H1 (cell line): ENCODE measurements at regions not wholly inside any gene's neighbourhood (a gene's known extent, or its start where the extent isn't known, plus 50 kb on each side); places are given as distances from the start of the nearest gene placed in this dataset.

Experiments used
- CTCF ChIA-PET: fragments of 300-600 bp; sonication (Branson Sonifier 250); formaldehyde crosslinking; loops from one replicate; lab custom pipeline; 2021; ENCODE audit not compliant: partially characterized antibody; lab: Charles Lee
- POLR2A ChIA-PET: fragments of 300-600 bp; sonication (Branson Sonifier 250); formaldehyde crosslinking; loops from one replicate; lab custom pipeline; 2021; ENCODE audit warnings: inconsistent platforms; ENCODE audit not compliant: partially characterized antibody; lab: Charles Lee
- DNase-seq, 2 experiments: peaks; one replicate each; pipeline versions ENCODE4 v3.0.0 to v3.0.0-alpha.2; 2010 to 2022; ENCODE audit warnings: low spot score in 2 of 2, low read depth in 1 of 2, mixed read lengths in 1 of 2
- FAIRE-seq: peaks from 2 replicates; lab custom pipeline; 2011; peaks lifted over from hg19 to GRCh38; lab: Jason Lieb, UNC
- H2AFZ ChIP-seq: 2 replicates; pipeline ENCODE4 v1.8.1; 2012; ENCODE audit warnings: low read length, inconsistent platforms
- H2AK5ac ChIP-seq: 2 replicates; pipeline ENCODE4 v1.6.1; 2013; ENCODE audit warnings: low read depth, low read length
- H2BK120ac ChIP-seq: replicated peaks from 2 replicates; pipeline ENCODE3; 2013; ENCODE audit warnings: low read depth, low read length, inconsistent platforms
- H2BK12ac ChIP-seq: 2 replicates; pipeline ENCODE4 v1.6.1; 2013; ENCODE audit warnings: low read depth, low read length
- H2BK15ac ChIP-seq: 2 replicates; pipeline ENCODE4 v1.6.1; 2013; ENCODE audit warnings: low read length
- H2BK20ac ChIP-seq: 2 replicates; pipeline ENCODE4 v1.6.1; 2013; ENCODE audit warnings: low read length
- H2BK5ac ChIP-seq: 2 replicates; pipeline ENCODE4 v1.6.1; 2013; ENCODE audit warnings: low read depth, low read length
- H3K14ac ChIP-seq: 2 replicates; pipeline ENCODE4 v1.6.1; 2013; ENCODE audit warnings: inconsistent platforms; ENCODE audit not compliant: insufficient read length
- H3K18ac ChIP-seq: 2 replicates; pipeline ENCODE4 v1.6.1; 2013; ENCODE audit warnings: low read length; ENCODE audit errors: extremely low read depth
- H3K23ac ChIP-seq: 2 replicates; pipeline ENCODE4 v1.6.1; 2013; ENCODE audit warnings: inconsistent platforms; ENCODE audit not compliant: insufficient read length
- H3K23me2 ChIP-seq: 2 replicates; pipeline ENCODE4 v1.6.1; 2013; ENCODE audit warnings: low read depth, low read length
- H3K27ac ChIP-seq: 2 replicates; pipeline ENCODE4 v1.6.1; 2011; ENCODE audit warnings: low read depth, low read length, inconsistent platforms
- H3K27me3 ChIP-seq, 4 experiments: replicated peaks in 1 of 4; 1 replicate in 1 of 4; 2 replicates in 3 of 4; pipeline versions ENCODE4 v1.6.1 to v1.8.1; 2011 to 2013; ENCODE audit warnings: low read length in 3 of 4, mild to moderate bottlenecking in 3 of 4, inconsistent platforms in 2 of 4, mixed read lengths in 2 of 4, moderate library complexity in 1 of 4; ENCODE audit not compliant: control insufficient read depth in 3 of 4, insufficient read depth in 3 of 4; ENCODE audit errors: extremely low read depth in 1 of 4
- H3K36me3 ChIP-seq, 4 experiments: 2 replicates each; pipeline versions ENCODE4 v1.6.1 to v1.8.1; 2011 to 2013; ENCODE audit warnings: mild to moderate bottlenecking in 4 of 4, low read length in 3 of 4, moderate library complexity in 2 of 4, control low read depth in 1 of 4, inconsistent platforms in 1 of 4; ENCODE audit not compliant: insufficient read depth in 4 of 4, control insufficient read depth in 2 of 4
- H3K4ac ChIP-seq: replicated peaks from 2 replicates; pipeline ENCODE3; 2013; ENCODE audit warnings: low read length, low read depth, mixed read lengths, inconsistent platforms; ENCODE audit not compliant: insufficient read length
- H3K4me1 ChIP-seq, 4 experiments: replicated peaks in 1 of 4; 1 replicate in 1 of 4; 2 replicates in 3 of 4; pipeline versions ENCODE4 v1.6.1 to v1.8.1; 2011 to 2013; ENCODE audit warnings: low read length in 3 of 4, inconsistent platforms in 2 of 4, mixed read lengths in 1 of 4; ENCODE audit not compliant: insufficient read depth in 4 of 4, control insufficient read depth in 3 of 4
- H3K4me2 ChIP-seq, 2 experiments: 2 replicates each; pipeline versions ENCODE4 v1.6.1 to v1.8.1; 2011 to 2013; ENCODE audit warnings: low read depth in 2 of 2, low read length in 2 of 2, control low read depth in 1 of 2, inconsistent platforms in 1 of 2, mild to moderate bottlenecking in 1 of 2; ENCODE audit not compliant: insufficient read depth in 1 of 2
- H3K4me3 ChIP-seq, 4 experiments: fragments of 200-600, 300-600 bp in 1 of 4; sonication (generic), shearing (Covaris generic), sonication (Bioruptor Twin) in 1 of 4; 2 replicates each; pipeline versions ENCODE4 v1.5.1 to v1.8.1; 2011 to 2016; ENCODE audit warnings: low read length in 4 of 4, low read depth in 3 of 4, control low read depth in 2 of 4, inconsistent platforms in 2 of 4, mild to moderate bottlenecking in 2 of 4, mixed read lengths in 1 of 4, moderate library complexity in 1 of 4; ENCODE audit not compliant: insufficient read depth in 2 of 4; ENCODE audit errors: extremely low read depth in 1 of 4
- H3K56ac ChIP-seq: replicated peaks from 2 replicates; pipeline ENCODE3; 2013; ENCODE audit warnings: low read depth, mild to moderate bottlenecking, mixed read lengths, low read length, inconsistent platforms; ENCODE audit not compliant: insufficient read length
- H3K79me1 ChIP-seq: 2 replicates; pipeline ENCODE4 v1.6.1; 2013; ENCODE audit warnings: low read depth, low read length, control low read depth
- H3K79me2 ChIP-seq, 2 experiments: 2 replicates each; pipeline versions ENCODE4 v1.6.1 to v1.8.1; 2012 to 2013; ENCODE audit warnings: low read length in 2 of 2, mild to moderate bottlenecking in 2 of 2, inconsistent platforms in 1 of 2; ENCODE audit not compliant: insufficient read depth in 2 of 2, control insufficient read depth in 1 of 2
- H3K9ac ChIP-seq, 4 experiments: replicated peaks in 1 of 4; 1 replicate in 1 of 4; 2 replicates in 3 of 4; pipeline versions ENCODE4 v1.6.1 to v1.8.1; 2011 to 2013; ENCODE audit warnings: low read depth in 3 of 4, low read length in 3 of 4, control low read depth in 2 of 4, mild to moderate bottlenecking in 2 of 4, moderate library complexity in 2 of 4, inconsistent platforms in 1 of 4; ENCODE audit errors: extremely low read depth in 1 of 4
- H3K9me3 ChIP-seq, 2 experiments: 2 replicates each; pipeline versions ENCODE4 v1.6.1 to v1.8.1; 2012 to 2013; ENCODE audit warnings: mild to moderate bottlenecking in 2 of 2, moderate library complexity in 2 of 2, control low read depth in 1 of 2, inconsistent platforms in 1 of 2, low read depth in 1 of 2, low read length in 1 of 2, mixed read lengths in 1 of 2; ENCODE audit not compliant: insufficient read depth in 2 of 2
- H4K20me1 ChIP-seq, 2 experiments: replicated peaks in 1 of 2; 2 replicates each; pipeline versions ENCODE3 to v1.8.1; 2011 to 2013; ENCODE audit warnings: inconsistent platforms in 2 of 2, low read length in 2 of 2, mild to moderate bottlenecking in 1 of 2; ENCODE audit not compliant: insufficient read depth in 2 of 2, control insufficient read depth in 1 of 2
- H4K5ac ChIP-seq: 2 replicates; pipeline ENCODE4 v1.6.1; 2013; ENCODE audit warnings: low read length, low read depth, mixed read lengths, inconsistent platforms; ENCODE audit not compliant: insufficient read length
- H4K8ac ChIP-seq: 2 replicates; pipeline ENCODE4 v1.8.0; 2013; ENCODE audit warnings: mild to moderate bottlenecking, moderate library complexity, low read length, inconsistent platforms; ENCODE audit not compliant: insufficient read depth; ENCODE audit errors: extremely low read depth
- H4K91ac ChIP-seq: replicated peaks from 2 replicates; pipeline ENCODE3; 2013; ENCODE audit warnings: low read length, mixed read lengths, inconsistent platforms; ENCODE audit not compliant: insufficient read length
- ASH2L ChIP-seq: fragments of 200-600, 300-600 bp; sonication (generic); IDR thresholded peaks from one replicate; pipeline ENCODE4 v1.7.1; 2017; ENCODE audit warnings: low read length
- BACH1 ChIP-seq: IDR thresholded peaks from 2 replicates; pipeline ENCODE4 v1.6.1; 2012; ENCODE audit warnings: low read length, improper control_type of control experiment
- CREB1 ChIP-seq: IDR thresholded peaks from 2 replicates; pipeline ENCODE4 v1.6.1; 2012; ENCODE audit warnings: inconsistent platforms
- PHF8 ChIP-seq: fragments of 200-600 bp; sonication (generic); conservative IDR thresholded peaks from 2 replicates; pipeline ENCODE4 v1.7.1; 2012; ENCODE audit warnings: low read depth, mild to moderate bottlenecking, inconsistent platforms, low read length, moderate library complexity
- SAP30 ChIP-seq: fragments of 300-600 bp; sonication (generic); IDR thresholded peaks from 2 replicates; pipeline ENCODE4 v1.7.1; 2012; ENCODE audit warnings: low read length, moderate library complexity, mild to moderate bottlenecking, inconsistent platforms; ENCODE audit not compliant: insufficient read depth, insufficient replicate concordance
- SP1 ChIP-seq: IDR thresholded peaks from 2 replicates; pipeline ENCODE4 v1.6.1; 2011; ENCODE audit warnings: low read depth, low read length
- SRF ChIP-seq: IDR thresholded peaks from 2 replicates; pipeline ENCODE4 v1.6.1; 2011; ENCODE audit warnings: mild to moderate bottlenecking, low read depth, low read length, moderate library complexity
- YY1 ChIP-seq: IDR thresholded peaks from 2 replicates; pipeline ENCODE4 v1.6.1; 2011; ENCODE audit warnings: low read depth, mild to moderate bottlenecking, low read length
- WGBS, 2 experiments: shearing (Covaris generic) in 1 of 2; methylation state at CpG; one replicate each; pipeline versions ENCODE4 v1.1.6 to v1.1.7; 2013 to 2015; ENCODE audit warnings: low lambda C conversion rate in 2 of 2, mixed read lengths in 2 of 2, inconsistent platforms in 1 of 2, low coverage in 1 of 2, missing lambda C conversion rate in 1 of 2; ENCODE audit not compliant: insufficient replicate concordance in 2 of 2, insufficient coverage in 1 of 2, insufficient read length in 1 of 2; ENCODE audit errors: extremely low coverage in 1 of 2, missing lambda C conversion rate in 1 of 2; 5-methylcytosine and 5-hydroxymethylcytosine counted together

DNA sequence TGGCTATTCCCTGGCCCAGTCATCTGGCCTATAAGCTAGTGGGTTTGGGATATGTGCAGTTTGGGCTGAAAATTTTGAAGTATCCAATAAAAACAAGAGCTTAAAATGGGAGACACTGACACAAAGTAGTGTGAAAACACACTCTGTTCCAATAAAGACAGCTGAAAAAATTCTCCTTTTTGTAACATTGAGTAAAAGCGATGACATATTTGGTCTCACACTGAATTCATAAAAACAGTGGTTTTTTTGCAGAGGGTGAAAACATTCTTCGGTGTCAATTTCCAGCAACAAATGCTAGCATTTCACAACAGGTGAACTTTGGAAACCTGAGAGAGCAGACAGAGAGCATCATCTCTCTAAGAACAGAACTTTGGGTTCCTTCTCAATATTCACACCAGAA lies 142.2 kb downstream of the OSR1 start:
- no peak overlapping the region for H2AFZ ChIP-seq
- H3K27ac ChIP-seq: no peak overlapping the region
- 95% methylated on average over 2 of the region's 2 CpGs; no CpG with 5 or more reads in 1 of the 2 experiments for WGBS, 2 experiments
- peaks cover 0 to 2% (median under 1%) of the 10 kb centered on the region in 4 experiments; a peak in 1 of 7 replicates for H3K4me1 ChIP-seq
- H3K56ac ChIP-seq: no peak overlapping the region
- no peak overlapping the region for H3K9ac ChIP-seq
- no peak overlapping the region for H3K18ac ChIP-seq
- H2BK20ac ChIP-seq: no peak overlapping the region
- H3K79me2 ChIP-seq: no peaks in the 10 kb centered on the region
- H4K5ac ChIP-seq: no peak overlapping the region
- ChIA-PET CTCF (interaction anchor here (1.4 kb wide), 1 partner anchor 696 kb away, joined by 3 read pairs; no protein-coding TSS in a partner anchor), POLR2A (no interaction called here)
- H3K14ac ChIP-seq: no peak overlapping the region
- no peaks in the 10 kb centered on the region for H3K36me3 ChIP-seq
- H3K4me2 ChIP-seq: no peak overlapping the region
- H3K23ac ChIP-seq: no peak overlapping the region
- H4K20me1 ChIP-seq: no peaks in the 10 kb centered on the region
- H2BK12ac ChIP-seq: no peak overlapping the region
- no peak for FAIRE-seq
- no peaks in the 10 kb centered on the region for H3K23me2 ChIP-seq
- no peak overlapping the region for H2BK15ac ChIP-seq
- no peak for TF ChIP-seq YY1
- no peak for TF ChIP-seq PHF8
- TF ChIP-seq CREB1: no peak
- TF ChIP-seq SRF: no peak
- TF ChIP-seq BACH1: no peak
- TF ChIP-seq SP1: no peak
- TF ChIP-seq SAP30: no peak
- TF ChIP-seq ASH2L: no peak
- no peak overlapping the region for H4K8ac ChIP-seq
- no peak overlapping the region for H4K91ac ChIP-seq
- DNase-seq: no peak
- H2BK120ac ChIP-seq: no peak overlapping the region
- no peak overlapping the region for H3K4me3 ChIP-seq
- no peaks in the 10 kb centered on the region for H3K79me1 ChIP-seq
- H2AK5ac ChIP-seq: no peak overlapping the region
- H2BK5ac ChIP-seq: no peak overlapping the region
- H3K4ac ChIP-seq: no peak overlapping the region
- no peaks in the 10 kb centered on the region for H3K9me3 ChIP-seq
- no peaks in the 10 kb centered on the region for H3K27me3 ChIP-seq
